GM19395 (cell line): ENCODE measurements at regions not wholly inside any gene's neighbourhood (a gene's known extent, or its start where the extent isn't known, plus 50 kb on each side); places are given as distances from the start of the nearest gene placed in this dataset.

Source experiments
- ATAC-seq: cut with Tn5 transposase; IDR thresholded peaks from one replicate; pipeline ENCODE4 v1.9.1; 2021; ENCODE audit warnings: mild to moderate bottlenecking, moderate library complexity; ENCODE audit not compliant: unreplicated experiment

DNA sequence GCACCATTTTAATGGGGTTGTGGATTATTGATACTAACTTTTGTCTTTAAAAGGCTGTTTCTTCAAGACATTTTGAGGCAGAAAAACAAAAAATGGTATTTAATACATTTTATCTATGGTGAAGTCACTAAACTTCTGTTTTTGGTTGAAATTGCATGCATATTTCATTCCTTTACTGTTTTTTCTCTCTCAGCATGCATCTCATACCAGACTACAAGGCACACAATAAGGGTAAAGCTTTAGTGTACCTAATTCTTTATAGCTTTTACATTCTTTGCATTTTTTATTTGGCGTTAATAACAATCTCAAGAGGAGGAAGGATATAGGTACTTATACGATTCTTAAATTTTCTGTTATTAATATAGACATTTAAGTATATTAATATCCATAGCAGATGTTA is 151.0 kb upstream of the DKK2 start:
- no peak for ATAC-seq

DNA sequence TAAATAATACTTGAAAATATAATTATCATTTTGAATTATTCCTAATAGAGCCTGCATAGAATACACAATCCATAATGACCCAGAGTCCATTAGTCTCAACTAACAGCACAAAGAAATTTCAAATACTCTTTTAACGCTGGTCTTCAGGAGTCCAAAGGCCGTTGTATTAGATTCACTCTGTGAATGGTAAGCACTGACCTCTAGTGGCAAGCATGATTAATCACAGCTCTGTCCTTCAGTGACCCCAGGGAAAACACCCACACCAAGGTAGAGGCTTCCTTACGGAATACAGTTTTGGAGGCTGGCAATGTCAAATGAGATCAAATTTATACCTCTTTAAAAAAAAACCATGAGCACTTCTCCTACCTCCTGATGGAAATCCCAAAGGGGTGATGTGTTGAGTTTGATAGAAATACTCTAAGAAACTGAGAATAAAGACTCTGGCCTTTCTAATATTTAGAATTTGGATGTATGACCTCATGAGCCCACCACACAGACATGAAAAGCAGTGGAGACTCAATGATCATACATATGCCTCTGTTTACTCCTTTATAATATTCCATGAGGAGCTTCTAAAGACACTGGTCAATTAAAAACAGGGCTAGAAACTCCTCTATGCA is 147.2 kb upstream of the DKK2 start:
- ATAC-seq, result peak; percentile 98

DNA sequence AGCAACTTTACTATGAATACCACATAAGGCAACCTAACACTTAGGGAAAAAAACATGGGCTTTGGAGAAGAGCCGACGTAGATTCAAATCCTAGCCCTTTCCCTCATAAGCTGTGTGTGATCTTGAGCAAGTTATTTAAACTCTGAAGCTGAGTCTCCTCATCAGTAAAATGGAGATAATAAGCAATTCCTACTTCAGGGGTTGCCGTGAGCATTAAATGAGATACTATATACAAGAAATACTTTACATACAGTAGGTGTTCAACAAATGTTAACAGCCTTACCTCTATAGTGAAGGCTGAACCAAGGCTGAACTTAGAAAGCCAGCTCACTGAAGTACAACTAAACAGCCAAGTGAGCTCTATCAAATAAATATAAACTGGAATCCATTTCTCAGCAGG is 146.2 kb upstream of the DKK2 start:
- no peak for ATAC-seq

DNA sequence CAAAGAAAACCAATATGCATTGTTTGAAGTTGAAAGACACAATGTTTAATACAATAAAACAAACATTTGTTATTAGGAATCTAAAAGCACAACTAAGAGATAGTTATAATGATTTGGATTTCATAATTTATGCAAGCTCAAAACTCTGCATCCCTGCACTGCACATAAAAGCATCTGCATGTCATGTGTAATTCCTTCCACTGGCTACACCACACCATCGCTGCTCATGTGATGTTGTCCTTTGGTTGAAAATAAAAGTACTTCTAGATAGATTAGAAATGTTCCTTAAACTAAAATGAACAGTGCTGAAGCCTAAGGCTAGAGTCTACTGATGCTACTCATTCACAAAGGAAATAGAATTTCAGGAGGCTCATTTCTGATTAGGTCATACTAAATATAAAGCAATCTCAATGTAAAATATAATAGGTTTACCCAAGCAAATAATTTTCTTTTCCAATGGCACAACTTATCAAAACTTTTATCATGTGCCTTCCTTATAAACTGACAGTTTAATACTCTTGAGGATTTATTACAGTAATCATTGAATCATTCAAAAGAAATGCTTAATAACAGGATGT is 130.8 kb upstream of the DKK2 start:
- ATAC-seq, result no peak

DNA sequence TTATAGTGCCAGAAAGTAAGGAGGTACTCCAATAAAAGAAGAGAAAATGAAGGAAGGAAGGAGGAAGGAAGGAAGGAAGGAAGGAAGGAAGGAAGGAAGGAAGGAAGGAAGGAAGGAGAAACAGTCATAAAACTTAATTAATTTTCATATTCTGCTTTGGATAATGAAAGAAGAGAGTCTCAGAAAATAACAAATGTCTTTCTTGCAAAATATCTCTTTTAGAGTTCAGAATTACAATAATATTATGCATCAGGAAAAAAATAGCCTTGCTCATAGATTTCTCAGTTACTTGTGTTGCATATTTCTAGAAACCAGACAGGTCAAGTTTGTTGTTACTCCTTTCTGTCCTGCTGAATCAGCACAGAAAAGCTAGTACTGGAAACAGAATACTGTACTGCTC is 130.1 kb upstream of the DKK2 start:
- ATAC-seq, result no peak

DNA sequence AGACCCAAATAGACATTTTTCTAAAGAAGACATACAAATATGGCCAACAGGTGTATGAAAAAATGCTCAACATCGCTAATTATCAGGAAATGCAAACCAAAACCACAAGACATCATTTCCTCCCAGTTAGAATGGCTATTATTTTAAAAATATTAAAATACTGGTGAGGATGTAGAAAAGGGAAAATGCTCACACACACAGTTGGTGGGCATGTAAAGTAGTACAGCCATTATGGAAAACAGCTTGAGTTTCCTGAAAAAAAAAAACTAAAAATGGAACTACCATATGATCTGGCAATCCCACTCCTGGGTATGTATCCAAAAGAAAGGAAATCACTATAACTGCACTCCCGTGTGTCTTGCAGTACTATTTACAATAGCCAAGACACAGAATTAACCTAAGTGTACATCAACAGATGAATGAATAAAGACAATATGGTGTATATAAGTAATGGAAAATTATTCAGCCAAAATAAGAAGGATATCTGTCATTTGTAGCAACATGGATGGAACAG is 128.9 kb upstream of the DKK2 start:
- no peak for ATAC-seq

DNA sequence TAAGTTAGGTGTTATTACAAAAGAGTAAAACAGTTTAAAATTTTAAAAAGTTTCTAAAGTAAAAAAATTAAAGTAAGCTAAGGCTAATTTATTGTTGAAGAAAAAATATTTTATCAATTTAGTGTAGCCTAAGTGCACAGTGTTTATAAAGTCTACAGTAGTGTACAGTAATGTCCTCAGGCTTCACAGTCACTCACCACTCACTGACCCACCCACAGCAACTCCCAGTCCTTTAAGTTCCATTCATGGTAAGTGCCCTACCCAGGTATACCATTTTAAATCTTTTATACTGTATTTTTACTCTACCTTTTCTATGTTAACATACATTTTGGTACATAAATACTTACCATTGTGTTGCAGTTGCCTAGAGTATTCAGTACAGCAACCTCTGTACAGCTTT is 120.3 kb upstream of the DKK2 start:
- no peak for ATAC-seq

DNA sequence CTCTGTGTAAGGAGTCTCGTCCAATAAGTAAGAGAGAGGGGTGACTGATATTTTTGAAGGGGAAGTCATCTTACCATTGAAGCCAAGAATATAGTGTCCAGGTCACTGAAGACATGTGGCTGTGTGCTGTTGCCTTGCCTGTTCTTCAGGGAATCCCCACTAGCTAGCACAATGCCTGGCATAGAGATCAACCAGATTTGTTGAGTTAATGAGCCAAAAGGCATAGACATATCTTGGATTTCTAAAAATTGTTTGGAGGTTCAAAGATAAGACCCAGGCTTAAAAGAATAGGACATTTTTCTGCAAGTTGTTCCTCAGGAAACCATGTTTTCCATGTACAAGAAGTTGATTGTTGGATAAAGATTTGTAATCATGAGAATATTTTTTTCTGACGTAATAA is 119.3 kb upstream of the DKK2 start:
- no peak for ATAC-seq

DNA sequence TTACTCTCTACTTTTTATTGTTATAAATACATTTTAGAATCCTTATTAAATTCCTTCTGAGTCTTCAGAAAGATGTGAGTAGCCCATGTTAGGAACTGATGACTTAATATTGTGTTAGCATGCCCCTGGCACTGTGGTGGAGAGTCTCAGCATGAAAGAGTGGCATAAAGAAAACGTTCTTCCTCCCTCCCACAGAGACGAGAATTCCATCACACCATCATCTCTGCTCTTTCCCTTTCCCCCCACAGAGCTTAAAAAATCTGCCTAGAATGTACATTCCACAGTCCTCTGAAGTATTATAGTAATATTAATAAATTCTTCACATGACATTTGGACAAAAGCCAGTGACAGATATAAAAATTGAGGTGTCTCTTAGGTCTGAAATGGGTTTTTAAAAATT is 117.8 kb upstream of the DKK2 start:
- no peak for ATAC-seq

DNA sequence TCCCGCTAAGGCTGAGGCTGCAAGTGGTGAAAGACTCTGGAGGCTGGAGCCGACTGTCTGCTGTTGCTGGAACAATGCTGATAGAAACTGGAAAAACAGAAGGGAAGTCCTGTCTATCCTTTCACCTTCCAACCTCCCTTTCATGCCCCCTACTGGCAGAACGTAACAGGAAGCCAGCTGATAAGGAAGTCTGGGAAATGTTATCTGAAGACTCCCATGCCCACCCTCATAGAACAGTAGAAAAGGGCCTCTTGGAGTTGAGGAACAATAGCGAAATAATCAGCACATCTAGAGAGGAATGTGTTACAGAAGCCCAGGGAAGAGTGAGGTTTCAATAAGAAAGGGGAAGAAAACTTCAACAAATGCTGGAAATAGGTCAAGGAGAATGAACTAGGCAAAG is 117.1 kb upstream of the DKK2 start:
- no peak for ATAC-seq

DNA sequence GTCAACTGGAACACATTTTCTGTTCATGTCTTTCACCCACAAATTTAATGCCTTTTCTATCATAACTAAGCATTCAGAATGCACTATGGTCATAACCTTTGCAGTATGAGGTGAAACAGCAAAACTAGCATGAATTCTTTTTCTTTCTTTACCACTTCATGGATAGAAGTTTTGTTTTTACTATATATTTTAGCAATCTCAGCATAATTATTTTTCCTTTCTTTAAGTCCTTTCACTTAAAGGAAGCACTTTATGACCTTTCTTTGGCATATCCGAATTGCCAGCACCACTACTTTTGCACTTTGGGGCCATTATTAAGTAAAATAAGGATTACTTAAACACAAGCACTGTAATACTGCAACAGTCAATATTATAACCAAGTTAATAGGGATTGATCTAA is 115.1 kb upstream of the DKK2 start:
- ATAC-seq, result no peak

DNA sequence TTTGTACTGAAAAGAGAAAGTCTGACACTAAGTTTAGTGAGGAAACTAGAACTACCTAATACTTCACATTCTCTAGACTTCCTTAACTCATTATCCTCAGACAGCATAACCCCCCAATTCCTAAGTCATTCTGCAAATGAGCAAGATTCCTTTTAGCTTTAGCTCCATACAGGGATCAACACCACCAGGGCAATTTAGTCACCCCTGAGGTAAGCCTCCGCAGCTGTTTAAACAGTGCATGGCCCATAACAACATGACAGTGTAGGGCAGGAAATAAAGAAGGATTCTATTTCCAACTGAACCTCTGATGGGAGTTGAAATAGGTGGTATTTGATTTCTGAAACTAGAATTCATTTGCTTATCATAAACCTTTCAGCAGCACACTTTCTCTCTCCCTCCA is 112.8 kb upstream of the DKK2 start:
- no peak for ATAC-seq

DNA sequence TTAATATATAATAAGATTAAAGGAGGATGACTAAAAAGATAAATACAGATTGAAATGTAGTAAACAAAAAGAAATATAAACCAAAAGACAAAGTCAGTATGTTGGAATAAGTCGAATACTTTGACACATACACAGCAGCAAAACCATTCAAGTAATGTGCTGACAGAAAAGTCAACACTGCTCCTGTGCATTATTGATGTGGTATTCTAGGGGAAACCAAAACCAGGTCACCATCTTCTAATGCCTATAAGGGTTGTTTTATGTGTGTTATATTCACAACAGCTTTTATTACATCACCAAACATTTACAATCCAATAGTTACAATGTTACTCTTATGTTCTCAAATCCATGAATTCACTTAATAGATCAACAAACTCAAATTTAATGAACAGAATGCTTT is 111.8 kb upstream of the DKK2 start:
- ATAC-seq, result no peak

DNA sequence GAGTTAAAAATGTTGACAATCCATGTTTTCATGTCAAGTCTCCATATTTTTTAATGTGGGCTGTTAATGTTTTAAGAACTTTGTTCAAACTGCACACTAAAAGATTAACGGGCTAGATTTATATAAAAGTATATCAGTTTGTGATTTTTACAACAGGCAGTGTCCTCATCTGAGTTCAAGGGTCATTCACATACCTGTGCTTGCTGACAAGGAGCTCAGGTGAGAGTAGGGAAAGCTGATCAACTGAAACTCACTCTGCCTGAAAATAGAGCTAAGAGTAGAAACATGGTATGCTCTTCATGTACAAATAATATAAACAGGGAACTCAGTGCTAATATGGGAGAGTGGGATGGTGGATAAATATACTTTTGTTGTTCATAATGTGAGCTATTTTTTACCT is 102.3 kb upstream of the DKK2 start:
- no peak for ATAC-seq

DNA sequence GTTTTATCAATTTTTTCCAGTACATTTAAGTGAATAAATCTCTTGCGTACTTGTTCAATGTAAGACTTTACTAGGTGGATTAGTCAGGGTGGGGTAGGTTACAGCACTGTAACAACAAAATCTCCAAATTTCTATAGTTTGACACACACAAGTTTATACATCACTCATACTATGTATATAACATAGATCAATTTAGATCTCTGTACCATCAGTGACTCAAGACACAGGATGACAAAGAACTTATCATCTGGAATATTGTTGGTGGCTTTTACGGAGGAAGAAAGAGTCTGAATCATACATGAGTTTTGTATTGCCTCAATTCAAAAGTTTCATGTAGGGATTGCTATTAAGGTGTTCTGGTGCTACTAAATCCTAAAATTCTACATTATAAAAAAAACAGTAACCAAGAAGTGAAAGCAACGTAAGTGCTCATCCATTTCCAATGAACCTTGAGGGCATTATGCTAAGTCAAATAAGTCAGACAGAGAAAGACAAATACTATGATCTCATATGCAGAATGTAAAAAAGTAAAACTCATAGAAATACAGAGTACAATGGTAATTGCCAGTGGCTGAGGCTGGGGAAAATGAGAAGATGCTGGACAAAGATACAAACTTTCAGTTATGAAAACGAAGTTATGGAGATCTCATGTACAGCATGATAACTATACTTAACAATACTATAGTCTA is 98.0 kb upstream of the DKK2 start:
- ATAC-seq, result no peak

DNA sequence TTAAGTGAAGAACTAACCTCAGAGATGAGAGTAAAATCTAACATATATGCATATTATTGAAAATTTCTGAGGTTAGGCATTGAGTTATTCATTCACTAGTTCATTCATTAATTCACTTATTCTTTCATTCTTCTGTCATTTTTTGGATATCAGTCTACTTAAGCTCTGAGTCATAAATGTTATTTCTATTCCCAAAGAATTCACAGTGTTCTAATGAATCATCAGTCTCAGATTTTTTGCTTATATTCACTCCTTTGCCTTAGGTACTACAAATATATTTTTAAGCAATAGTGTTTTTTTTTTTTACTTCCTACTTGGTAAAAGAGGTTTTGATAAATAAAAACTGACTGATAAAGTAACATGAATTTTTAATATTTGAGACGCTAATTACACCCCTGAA is 95.2 kb upstream of the DKK2 start:
- no peak for ATAC-seq

DNA sequence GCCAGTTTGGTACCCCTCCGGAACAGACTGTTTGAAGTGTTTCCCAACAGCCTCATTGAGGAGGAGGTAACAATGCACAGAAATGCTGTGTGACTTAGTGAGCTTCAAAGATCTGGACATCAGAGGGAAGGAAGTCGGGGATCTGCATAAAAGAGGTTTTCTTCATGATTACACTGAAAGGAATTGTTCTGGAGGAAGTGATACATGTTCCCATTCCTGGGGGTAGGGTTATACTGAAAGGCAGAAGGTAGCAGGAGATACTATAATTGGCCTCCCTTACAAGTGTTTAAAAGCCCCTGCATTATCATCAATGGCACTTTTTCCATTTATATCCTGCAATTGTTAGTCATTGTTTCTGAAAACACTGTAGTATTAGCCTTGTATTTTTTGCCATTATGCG is 94.0 kb upstream of the DKK2 start:
- ATAC-seq, result no peak

DNA sequence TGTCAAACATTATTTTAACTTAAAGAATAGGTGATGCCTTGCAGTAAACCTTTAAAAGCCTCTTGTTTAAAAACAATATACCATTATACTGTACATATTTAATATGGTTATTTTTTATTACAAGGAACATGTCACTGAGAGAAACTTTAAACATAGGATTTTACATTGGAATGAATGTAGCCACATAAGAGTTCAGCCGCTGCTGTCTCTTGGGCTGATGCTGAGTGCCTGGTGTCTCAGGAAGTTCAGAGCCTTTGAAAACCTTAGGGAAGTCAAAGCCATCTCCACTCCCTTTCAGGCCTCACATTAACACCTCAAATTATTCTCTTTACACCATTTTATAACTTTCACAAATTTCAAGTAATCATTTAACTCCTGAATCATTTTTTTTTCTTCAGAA is 93.5 kb upstream of the DKK2 start:
- no peak for ATAC-seq

DNA sequence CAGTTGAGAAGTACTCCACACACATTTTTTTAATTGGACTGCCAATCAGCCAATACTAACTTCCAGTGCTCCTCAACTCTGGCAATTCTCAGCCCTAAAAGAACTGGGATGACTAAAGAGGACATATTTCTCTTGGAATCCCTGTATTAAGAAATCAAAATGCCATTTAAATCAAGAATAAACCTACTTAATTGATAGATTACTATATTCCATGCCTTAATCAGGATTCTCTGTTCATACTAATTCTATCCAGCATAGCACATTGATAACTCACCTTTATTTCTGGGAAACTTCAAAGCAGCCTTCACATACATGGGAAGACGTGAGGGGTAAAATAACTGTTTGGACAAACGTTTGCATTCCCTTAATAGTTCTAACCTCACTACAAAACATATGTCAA is 93.0 kb upstream of the DKK2 start:
- ATAC-seq, result no peak

DNA sequence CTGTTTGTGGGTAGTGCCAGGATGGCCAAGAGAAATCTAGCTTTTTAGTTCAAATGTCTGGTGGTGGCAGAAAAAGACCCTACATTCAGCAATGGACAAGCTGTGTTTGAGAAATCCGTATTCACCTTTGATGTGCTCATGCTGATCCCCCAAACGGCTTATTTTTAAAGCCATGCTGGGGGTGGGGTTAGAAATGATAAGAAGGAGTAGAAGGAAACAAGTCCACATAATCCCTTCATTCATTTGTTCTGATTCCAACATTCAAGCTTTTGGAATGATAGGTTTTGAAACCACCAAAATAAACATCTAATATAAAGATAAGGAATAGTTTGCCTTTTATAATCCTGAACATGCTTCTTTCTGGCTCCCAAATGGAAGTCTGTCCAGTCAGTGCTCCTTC is 92.0 kb upstream of the DKK2 start:
- no peak for ATAC-seq

DNA sequence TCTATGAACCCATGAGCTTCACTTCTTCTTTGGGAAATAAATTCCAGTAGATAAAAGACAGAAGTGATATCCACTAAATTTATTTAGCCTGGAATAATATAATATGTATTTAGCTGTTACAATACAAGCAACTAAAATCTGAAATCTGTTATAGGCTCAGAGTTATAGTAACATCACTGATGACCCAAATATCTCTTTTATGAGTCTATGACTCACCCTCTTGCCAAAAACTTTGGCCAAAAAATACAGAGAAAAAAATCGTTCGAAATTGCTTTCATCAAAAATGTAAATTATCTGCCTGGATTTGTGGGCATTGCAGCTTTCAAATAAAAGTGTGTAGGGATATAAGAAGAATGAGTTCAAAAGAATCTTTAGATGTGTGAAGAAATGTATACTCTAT is 89.4 kb upstream of the DKK2 start:
- ATAC-seq, result no peak

DNA sequence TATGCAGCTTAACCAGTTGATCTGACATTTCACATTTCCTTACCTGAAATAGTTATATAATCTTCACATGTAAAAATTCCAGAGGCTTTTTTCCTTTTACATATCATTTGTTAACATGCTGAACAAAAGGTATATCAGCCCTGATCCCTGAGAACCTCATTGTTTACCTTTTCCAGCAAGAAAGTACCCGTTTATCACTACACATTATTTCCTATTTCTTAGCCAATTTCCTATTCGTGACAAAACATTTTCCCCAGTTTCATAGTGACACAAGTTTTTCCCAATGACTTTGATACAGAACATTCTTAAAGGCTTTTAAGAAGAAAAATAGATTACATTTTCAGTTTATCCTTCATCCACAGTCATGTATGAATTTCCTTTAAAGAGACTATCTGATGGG is 86.6 kb upstream of the DKK2 start:
- no peak for ATAC-seq

DNA sequence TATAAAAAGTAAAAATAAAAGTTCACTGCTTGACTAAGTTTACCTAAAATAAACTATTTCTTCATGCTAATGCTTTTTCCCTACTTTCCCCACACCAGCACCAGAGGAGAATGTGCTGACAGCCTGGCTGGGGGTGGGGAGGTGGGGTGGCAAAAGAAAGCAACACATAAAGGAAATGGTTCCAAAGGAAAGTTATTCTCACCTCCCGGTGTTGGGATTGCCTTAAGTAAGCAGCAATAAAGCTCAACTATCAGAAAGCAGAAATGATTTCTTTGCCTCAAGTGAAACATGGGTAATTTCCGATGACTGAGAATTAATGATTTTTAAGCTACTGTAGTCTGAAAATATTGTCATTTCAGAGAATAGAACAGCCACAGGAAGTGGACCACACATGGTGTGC is 84.5 kb upstream of the DKK2 start:
- no peak for ATAC-seq
